A549 (cell line): ENCODE measurements at regions not wholly inside any gene's neighbourhood (a gene's known extent, or its start where the extent isn't known, plus 50 kb on each side); places are given as distances from the start of the nearest gene placed in this dataset.

Source experiments
- ATAC-seq, 2 experiments: fragments of 200-7000 bp in 1 of 2; fragments of >200 bp in 1 of 2; cut with Nextera tagmentation in 1 of 2; cut with Tn5 transposase in 1 of 2; 3 replicates each; pipeline versions ENCODE4 v1.8.0 to v1.9.1; 2018 to 2020; ENCODE audit warnings: mild to moderate bottlenecking in 1 of 2, moderate library complexity in 1 of 2
- CTCF ChIA-PET: fragments of 300-600 bp; sonication (Branson Sonifier 250); formaldehyde crosslinking; extraction: SDS; loops from one replicate; lab custom pipeline; 2021; ENCODE audit warnings: antibody characterized with exemption, inconsistent platforms; lab: Yijun Ruan, JAX
- POLR2A ChIA-PET: fragments of 350-600 bp; formaldehyde crosslinking; extraction: SDS; loops from one replicate; lab custom pipeline; 2021; ENCODE audit warnings: antibody characterized with exemption, inconsistent platforms; lab: Yijun Ruan, JAX
- DNase-seq, 2 experiments: peaks; one replicate each; pipeline versions ENCODE4 v3.0.0 to v3.0.0-alpha.2; 2011 to 2016; ENCODE audit warnings: low read depth in 1 of 2, low spot score in 1 of 2
- FAIRE-seq: peaks from 2 replicates; lab custom pipeline; 2011; peaks lifted over from hg19 to GRCh38; lab: Jason Lieb, UNC
- H3K27ac ChIP-seq, 2 experiments: fragments of >200 bp; sonication (Bioruptor Twin); formaldehyde crosslinking; 3 replicates each; pipeline ENCODE4 v1.5.1; 2016 to 2017
- H3K4me1 ChIP-seq: fragments of >200 bp; sonication (Bioruptor Twin); formaldehyde crosslinking; 3 replicates; pipeline ENCODE4 v1.6.1; 2016
- H3K4me2 ChIP-seq: fragments of >200 bp; sonication (Bioruptor Twin); formaldehyde crosslinking; 3 replicates; pipeline ENCODE4 v1.6.1; 2016
- H3K4me3 ChIP-seq: fragments of >200 bp; sonication (Bioruptor Twin); formaldehyde crosslinking; 3 replicates; pipeline ENCODE4 v1.5.1; 2016
- H3K9me3 ChIP-seq: fragments of >200 bp; sonication (Bioruptor Twin); formaldehyde crosslinking; 3 replicates; pipeline ENCODE4 v1.6.1; 2016
- BHLHE40 ChIP-seq: IDR thresholded peaks from 2 replicates; pipeline ENCODE4 v1.6.1; 2012; ENCODE audit warnings: low read depth, low read length, inconsistent platforms
- CBX8 ChIP-seq: fragments of 200-600 bp; sonication (generic); IDR thresholded peaks from 2 replicates; pipeline ENCODE4 v1.6.1; 2016
- CHD2 ChIP-seq: fragments of 150-350 bp; IDR thresholded peaks from 2 replicates; pipeline ENCODE4 v1.6.1; 2014; ENCODE audit warnings: low read length; ENCODE audit not compliant: partially characterized antibody
- EHF ChIP-seq: fragments of 250-450 bp; sonication (Bioruptor Pico); IDR thresholded peaks from 2 replicates; pipeline ENCODE4 v1.5.0; 2020; ENCODE audit warnings: mild to moderate bottlenecking
- EHMT2 ChIP-seq: fragments of 200-600 bp; sonication (generic); IDR thresholded peaks from 2 replicates; pipeline ENCODE4 v1.6.1; 2016; ENCODE audit warnings: antibody characterized with exemption, low read depth, mild to moderate bottlenecking, moderate library complexity
- EP300 ChIP-seq, 2 experiments: fragments of >200 bp; sonication (Bioruptor Twin); formaldehyde crosslinking; IDR thresholded peaks; 2 replicates in 1 of 2; 3 replicates in 1 of 2; pipeline ENCODE4 v1.6.1; 2016 to 2017
- FOSB ChIP-seq: fragments of 250-450 bp; sonication (Bioruptor Pico); IDR thresholded peaks from 2 replicates; pipeline ENCODE4 v1.5.0; 2020; ENCODE audit warnings: mild to moderate bottlenecking, moderate library complexity
- HEYL ChIP-seq: fragments of 250-450 bp; sonication (Bioruptor Pico); IDR thresholded peaks from 2 replicates; pipeline ENCODE4 v1.8.0; 2021; ENCODE audit warnings: mild to moderate bottlenecking, moderate library complexity
- HOXB5 ChIP-seq: fragments of 250-450 bp; sonication (Bioruptor Pico); IDR thresholded peaks from 2 replicates; pipeline ENCODE4 v1.5.0; 2020; ENCODE audit warnings: mild to moderate bottlenecking, moderate library complexity
- MAFK ChIP-seq: fragments of 450-650 bp; IDR thresholded peaks from 2 replicates; pipeline ENCODE4 v1.6.1; 2014; ENCODE audit not compliant: partially characterized antibody
- MAZ ChIP-seq: fragments of 150-350 bp; IDR thresholded peaks from 2 replicates; pipeline ENCODE4 v1.6.1; 2014; ENCODE audit warnings: antibody characterized with exemption, low read depth, low read length, borderline replicate concordance
- MYC ChIP-seq: IDR thresholded peaks from 2 replicates; pipeline ENCODE4 v1.6.1; 2012; ENCODE audit warnings: mild to moderate bottlenecking, inconsistent platforms, low read length, improper control_type of control experiment, borderline replicate concordance
- NFE2L2 ChIP-seq: fragments of 150-350 bp; conservative IDR thresholded peaks from 2 replicates; pipeline ENCODE4 v1.6.1; 2014; ENCODE audit warnings: low read length
- NPAS2 ChIP-seq: fragments of 250-450 bp; sonication (Bioruptor Pico); IDR thresholded peaks from 2 replicates; pipeline ENCODE4 v1.8.0; 2022; ENCODE audit warnings: mild to moderate bottlenecking, moderate library complexity, borderline replicate concordance
- NR3C1 ChIP-seq: fragments of >200 bp; sonication (Bioruptor Twin); formaldehyde crosslinking; IDR thresholded peaks from 3 replicates; pipeline ENCODE4 v1.6.1; 2017
- POLR2AphosphoS2 ChIP-seq: conservative IDR thresholded peaks from 2 replicates; pipeline ENCODE4 v1.6.1; 2012; ENCODE audit warnings: low read length, improper control_type of control experiment, inconsistent platforms
- RFX5 ChIP-seq: fragments of 450-650 bp; IDR thresholded peaks from 2 replicates; pipeline ENCODE4 v1.7.1; 2014; ENCODE audit warnings: antibody characterized with exemption, mild to moderate bottlenecking, moderate library complexity
- RNF2 ChIP-seq: fragments of 200-600 bp; sonication (generic); IDR thresholded peaks from 2 replicates; pipeline ENCODE4 v1.6.1; 2016; ENCODE audit warnings: low read depth, mild to moderate bottlenecking, antibody characterized with exemption, moderate library complexity, borderline replicate concordance
- SREBF2 ChIP-seq: fragments of 450-650 bp; IDR thresholded peaks from 2 replicates; pipeline ENCODE4 v1.6.1; 2014; ENCODE audit warnings: mild to moderate bottlenecking, moderate library complexity
- TFCP2L1 ChIP-seq: fragments of 250-450 bp; sonication (Bioruptor Pico); IDR thresholded peaks from 2 replicates; pipeline ENCODE4 v1.5.0; 2021; ENCODE audit warnings: mild to moderate bottlenecking
- ZC3H11A ChIP-seq: fragments of 450-650 bp; IDR thresholded peaks from 2 replicates; pipeline ENCODE4 v1.6.1; 2014; ENCODE audit warnings: antibody characterized with exemption, mild to moderate bottlenecking
- ZNF302 ChIP-seq: fragments of 250-450 bp; sonication (Bioruptor Pico); IDR thresholded peaks from 2 replicates; pipeline ENCODE4 v1.9.0; 2021; ENCODE audit warnings: inconsistent platforms, mild to moderate bottlenecking, moderate library complexity
- ZSCAN20 ChIP-seq: fragments of 250-450 bp; sonication (Bioruptor Pico); IDR thresholded peaks from 2 replicates; pipeline ENCODE4 v1.8.0; 2022; ENCODE audit warnings: mild to moderate bottlenecking, moderate library complexity
- WGBS: methylation state at CpG from one replicate; pipeline ENCODE4 v1.1.6; 2017; ENCODE audit errors: missing lambda C conversion rate; 5-methylcytosine and 5-hydroxymethylcytosine counted together
- TF ChIP-seq, protein P1 (sequence below): fragments of >200 bp; sonication (Bioruptor Twin); formaldehyde crosslinking; IDR thresholded peaks from 2 replicates; pipeline ENCODE4 v1.6.1; 2016
- TF ChIP-seq, protein P2 (sequence below): IDR thresholded peaks from 2 replicates; pipeline ENCODE4 v1.6.1; 2012; ENCODE audit warnings: low read depth, borderline replicate concordance
- TF ChIP-seq, protein P3 (sequence below): fragments of >200 bp; sonication (Bioruptor Twin); formaldehyde crosslinking; IDR thresholded peaks from 3 replicates; pipeline ENCODE4 v1.5.1; 2016
- TF ChIP-seq, protein P4 (sequence below): fragments of 150-350 bp; IDR thresholded peaks from 2 replicates; pipeline ENCODE4 v1.6.1; 2014; ENCODE audit warnings: low read depth, mild to moderate bottlenecking, low read length
- TF ChIP-seq, protein P5 (sequence below): fragments of 450-650 bp; IDR thresholded peaks from 2 replicates; pipeline ENCODE4 v1.6.1; 2014; ENCODE audit warnings: antibody characterized with exemption
- TF ChIP-seq, protein P6 (sequence below): fragments of 250-450 bp; sonication (Bioruptor Pico); IDR thresholded peaks from 2 replicates; pipeline ENCODE4 v1.5.0; 2021; ENCODE audit warnings: mild to moderate bottlenecking, moderate library complexity, borderline replicate concordance

DNA sequence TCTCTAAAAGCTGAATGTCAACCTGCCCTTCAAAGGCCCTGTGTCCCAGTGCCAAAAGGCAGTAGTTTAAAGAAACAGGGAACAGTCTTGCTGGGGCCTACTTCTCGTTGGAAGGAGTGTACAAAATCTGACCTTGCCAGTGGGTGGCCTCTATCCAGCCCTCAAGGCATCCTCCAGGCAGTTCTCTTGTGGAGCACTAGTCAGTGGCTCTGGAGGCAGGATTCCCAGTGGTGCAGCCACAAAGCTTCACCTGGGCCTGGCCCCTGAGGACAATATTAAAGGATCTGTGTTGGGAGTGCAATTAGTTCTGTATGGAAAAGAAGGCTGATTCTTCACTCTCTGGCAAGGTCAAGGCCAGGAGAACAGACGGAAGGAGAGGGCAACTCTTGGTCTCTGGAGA is 237.8 kb upstream of the ADAMTS9 start:
- H3K27ac ChIP-seq = no peak overlapping the region
- H3K9me3 ChIP-seq = no peaks in the 10 kb centered on the region
- no peak for ATAC-seq
- no peak for DNase-seq
- CTCF ChIA-PET = no interaction called here
- POLR2A ChIA-PET = no interaction called here
- H3K4me2 ChIP-seq = no peak overlapping the region
- no peak for FAIRE-seq
- TF ChIP-seq SREBF2 = no peak
- no peak for TF ChIP-seq HOXB5 (CRISPR knock-in tag)
- no peak for TF ChIP-seq RFX5
- TF ChIP-seq ZNF302 (CRISPR knock-in tag) = no peak
- TF ChIP-seq, protein P1, sequence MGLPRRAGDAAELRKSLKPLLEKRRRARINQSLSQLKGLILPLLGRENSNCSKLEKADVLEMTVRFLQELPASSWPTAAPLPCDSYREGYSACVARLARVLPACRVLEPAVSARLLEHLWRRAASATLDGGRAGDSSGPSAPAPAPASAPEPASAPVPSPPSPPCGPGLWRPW = no peak
- TF ChIP-seq MAFK = no peak
- TF ChIP-seq, protein P2, sequence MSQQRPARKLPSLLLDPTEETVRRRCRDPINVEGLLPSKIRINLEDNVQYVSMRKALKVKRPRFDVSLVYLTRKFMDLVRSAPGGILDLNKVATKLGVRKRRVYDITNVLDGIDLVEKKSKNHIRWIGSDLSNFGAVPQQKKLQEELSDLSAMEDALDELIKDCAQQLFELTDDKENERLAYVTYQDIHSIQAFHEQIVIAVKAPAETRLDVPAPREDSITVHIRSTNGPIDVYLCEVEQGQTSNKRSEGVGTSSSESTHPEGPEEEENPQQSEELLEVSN = no peak
- TF ChIP-seq NPAS2 = no peak
- TF ChIP-seq, protein P3, sequence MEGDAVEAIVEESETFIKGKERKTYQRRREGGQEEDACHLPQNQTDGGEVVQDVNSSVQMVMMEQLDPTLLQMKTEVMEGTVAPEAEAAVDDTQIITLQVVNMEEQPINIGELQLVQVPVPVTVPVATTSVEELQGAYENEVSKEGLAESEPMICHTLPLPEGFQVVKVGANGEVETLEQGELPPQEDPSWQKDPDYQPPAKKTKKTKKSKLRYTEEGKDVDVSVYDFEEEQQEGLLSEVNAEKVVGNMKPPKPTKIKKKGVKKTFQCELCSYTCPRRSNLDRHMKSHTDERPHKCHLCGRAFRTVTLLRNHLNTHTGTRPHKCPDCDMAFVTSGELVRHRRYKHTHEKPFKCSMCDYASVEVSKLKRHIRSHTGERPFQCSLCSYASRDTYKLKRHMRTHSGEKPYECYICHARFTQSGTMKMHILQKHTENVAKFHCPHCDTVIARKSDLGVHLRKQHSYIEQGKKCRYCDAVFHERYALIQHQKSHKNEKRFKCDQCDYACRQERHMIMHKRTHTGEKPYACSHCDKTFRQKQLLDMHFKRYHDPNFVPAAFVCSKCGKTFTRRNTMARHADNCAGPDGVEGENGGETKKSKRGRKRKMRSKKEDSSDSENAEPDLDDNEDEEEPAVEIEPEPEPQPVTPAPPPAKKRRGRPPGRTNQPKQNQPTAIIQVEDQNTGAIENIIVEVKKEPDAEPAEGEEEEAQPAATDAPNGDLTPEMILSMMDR = no peak
- no peak for TF ChIP-seq POLR2AphosphoS2
- TF ChIP-seq FOSB = no peak
- TF ChIP-seq ZC3H11A = no peak
- no peak for TF ChIP-seq NR3C1
- no peak for TF ChIP-seq RNF2
- no peak for TF ChIP-seq BHLHE40
- TF ChIP-seq EHMT2 = no peak
- TF ChIP-seq, protein P4, sequence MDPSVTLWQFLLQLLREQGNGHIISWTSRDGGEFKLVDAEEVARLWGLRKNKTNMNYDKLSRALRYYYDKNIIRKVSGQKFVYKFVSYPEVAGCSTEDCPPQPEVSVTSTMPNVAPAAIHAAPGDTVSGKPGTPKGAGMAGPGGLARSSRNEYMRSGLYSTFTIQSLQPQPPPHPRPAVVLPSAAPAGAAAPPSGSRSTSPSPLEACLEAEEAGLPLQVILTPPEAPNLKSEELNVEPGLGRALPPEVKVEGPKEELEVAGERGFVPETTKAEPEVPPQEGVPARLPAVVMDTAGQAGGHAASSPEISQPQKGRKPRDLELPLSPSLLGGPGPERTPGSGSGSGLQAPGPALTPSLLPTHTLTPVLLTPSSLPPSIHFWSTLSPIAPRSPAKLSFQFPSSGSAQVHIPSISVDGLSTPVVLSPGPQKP = no peak
- TF ChIP-seq CBX8 = no peak
- no peak for TF ChIP-seq TFCP2L1 (CRISPR knock-in tag)
- H3K4me3 ChIP-seq = no peak overlapping the region
- no peaks in the 10 kb centered on the region for H3K4me1 ChIP-seq
- 0% methylated on average over 2 of the region's 2 CpGs for WGBS

DNA sequence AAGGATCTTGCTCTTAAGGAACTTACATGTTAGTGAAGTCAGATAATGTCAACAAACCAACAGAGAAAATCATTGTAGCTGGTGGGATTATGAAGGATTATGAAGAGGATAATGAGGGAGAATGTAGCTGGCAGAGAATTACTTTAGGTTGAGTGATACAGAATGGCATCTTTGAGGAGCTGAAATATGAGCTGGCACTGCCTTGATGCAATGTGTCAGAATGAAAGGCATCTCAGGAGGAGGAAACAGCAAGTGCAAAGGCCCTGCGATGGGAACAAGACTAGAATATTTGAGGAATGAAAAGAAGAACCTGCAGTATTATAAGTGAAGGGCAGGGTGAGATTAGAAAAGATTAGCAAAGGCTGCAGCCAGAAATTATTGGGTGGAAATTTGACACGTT is 237.2 kb upstream of the ADAMTS9 start:
- no peak for ATAC-seq
- DNase-seq = no peak
- TF ChIP-seq, protein P1 = no peak
- no peak for TF ChIP-seq HEYL (CRISPR knock-in tag)
- TF ChIP-seq MYC = no peak
- no peak for TF ChIP-seq FOSB
- TF ChIP-seq, protein P5, sequence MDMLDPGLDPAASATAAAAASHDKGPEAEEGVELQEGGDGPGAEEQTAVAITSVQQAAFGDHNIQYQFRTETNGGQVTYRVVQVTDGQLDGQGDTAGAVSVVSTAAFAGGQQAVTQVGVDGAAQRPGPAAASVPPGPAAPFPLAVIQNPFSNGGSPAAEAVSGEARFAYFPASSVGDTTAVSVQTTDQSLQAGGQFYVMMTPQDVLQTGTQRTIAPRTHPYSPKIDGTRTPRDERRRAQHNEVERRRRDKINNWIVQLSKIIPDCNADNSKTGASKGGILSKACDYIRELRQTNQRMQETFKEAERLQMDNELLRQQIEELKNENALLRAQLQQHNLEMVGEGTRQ = no peak
- TF ChIP-seq MAZ = no peak
- no peak for TF ChIP-seq NR3C1
- TF ChIP-seq, protein P6, sequence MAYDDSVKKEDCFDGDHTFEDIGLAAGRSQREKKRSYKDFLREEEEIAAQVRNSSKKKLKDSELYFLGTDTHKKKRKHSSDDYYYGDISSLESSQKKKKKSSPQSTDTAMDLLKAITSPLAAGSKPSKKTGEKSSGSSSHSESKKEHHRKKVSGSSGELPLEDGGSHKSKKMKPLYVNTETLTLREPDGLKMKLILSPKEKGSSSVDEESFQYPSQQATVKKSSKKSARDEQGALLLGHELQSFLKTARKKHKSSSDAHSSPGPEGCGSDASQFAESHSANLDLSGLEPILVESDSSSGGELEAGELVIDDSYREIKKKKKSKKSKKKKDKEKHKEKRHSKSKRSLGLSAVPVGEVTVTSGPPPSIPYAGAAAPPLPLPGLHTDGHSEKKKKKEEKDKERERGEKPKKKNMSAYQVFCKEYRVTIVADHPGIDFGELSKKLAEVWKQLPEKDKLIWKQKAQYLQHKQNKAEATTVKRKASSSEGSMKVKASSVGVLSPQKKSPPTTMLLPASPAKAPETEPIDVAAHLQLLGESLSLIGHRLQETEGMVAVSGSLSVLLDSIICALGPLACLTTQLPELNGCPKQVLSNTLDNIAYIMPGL (CRISPR knock-in tag) = no peak
- TF ChIP-seq NFE2L2 = no peak
- no peak for TF ChIP-seq ZSCAN20
- TF ChIP-seq EHF (CRISPR knock-in tag) = no peak
- TF ChIP-seq ZC3H11A = no peak
- no peak for TF ChIP-seq CHD2
- no peak for TF ChIP-seq BHLHE40
- TF ChIP-seq EP300 (IDR thresholded peaks at IDR 0.05) = no peak
- TF ChIP-seq ZNF302 (CRISPR knock-in tag) = no peak
- no peak for TF ChIP-seq EHMT2
- TF ChIP-seq HOXB5 (CRISPR knock-in tag) = no peak
- no peak for FAIRE-seq
- ChIA-PET POLR2A (no interaction called here), CTCF (no interaction called here)
- H3K27ac ChIP-seq = no peak overlapping the region
- H3K4me3 ChIP-seq = no peak overlapping the region
- 26% methylated on average over 2 of the region's 2 CpGs for WGBS
- no peaks in the 10 kb centered on the region for H3K4me1 ChIP-seq
- no peak overlapping the region for H3K4me2 ChIP-seq
- no peaks in the 10 kb centered on the region for H3K9me3 ChIP-seq
